Suprapubic skin (tissue), 4 donors: ENCODE measurements at regions not wholly inside any gene's neighbourhood (a gene's known extent, or its start where the extent isn't known, plus 50 kb on each side); places are given as distances from the start of the nearest gene placed in this dataset.

Source experiments
- DNase-seq, 2 donors: peaks; one replicate each; pipeline ENCODE4 v3.0.0-alpha.2; 2019; ENCODE audit warnings: low spot score in 2 of 2
- H3K27ac ChIP-seq: fragments of 200-600 bp; sonication (generic); one replicate; pipeline ENCODE4 v1.5.1; 2019
- H3K27me3 ChIP-seq: fragments of 200-600 bp; sonication (generic); one replicate; pipeline ENCODE4 v1.5.1; 2019
- H3K36me3 ChIP-seq: fragments of 200-600 bp; sonication (generic); one replicate; pipeline ENCODE4 v1.5.1; 2019
- H3K4me1 ChIP-seq: fragments of 200-600 bp; sonication (generic); one replicate; pipeline ENCODE4 v1.5.1; 2019
- H3K4me3 ChIP-seq: fragments of 200-600 bp; sonication (generic); one replicate; pipeline ENCODE4 v1.5.1; 2019; ENCODE audit warnings: mild to moderate bottlenecking
- H3K9me3 ChIP-seq: fragments of 200-600 bp; sonication (generic); one replicate; pipeline ENCODE4 v1.5.1; 2019
- CTCF ChIP-seq, 2 donors: fragments of 200-600 bp in 1 of 2; fragments of 450-650 bp in 1 of 2; sonication (generic) in 1 of 2; IDR thresholded peaks; one replicate each; pipeline ENCODE4 v1.5.1; 2016 to 2019; ENCODE audit warnings: antibody characterized with exemption in 2 of 2, mild to moderate bottlenecking in 1 of 2, moderate library complexity in 1 of 2
- EP300 ChIP-seq: sonication (generic); formaldehyde crosslinking; IDR thresholded peaks from one replicate; pipeline ENCODE4 v1.6.1; 2017; ENCODE audit warnings: antibody characterized with exemption
- POLR2A ChIP-seq, 2 donors: fragments of 450-650 bp; IDR thresholded peaks; one replicate each; pipeline ENCODE4 v1.6.1; 2017; ENCODE audit warnings: antibody characterized with exemption in 2 of 2, mild to moderate bottlenecking in 2 of 2, moderate library complexity in 2 of 2
- POLR2AphosphoS5 ChIP-seq, 3 donors: sonication (generic); formaldehyde crosslinking; IDR thresholded peaks; one replicate each; pipeline ENCODE4 v1.6.1; 2017; ENCODE audit warnings: antibody characterized with exemption in 3 of 3
- WGBS: methylation state at CpG from one replicate; pipeline ENCODE4 v1.1.5; 2018; 5-methylcytosine and 5-hydroxymethylcytosine counted together

- no peaks in the 10 kb centered on the region for H3K36me3 ChIP-seq
- H3K27me3 ChIP-seq = peaks cover 6% of the 10 kb centered on the region
- DNase-seq = no peak
- TF ChIP-seq EP300 = no peak
- TF ChIP-seq POLR2A (IDR thresholded peaks at IDR 0.05) = no peak
- no peak for TF ChIP-seq POLR2AphosphoS5 (IDR thresholded peaks at IDR 0.05)
- TF ChIP-seq CTCF (IDR thresholded peaks at IDR 0.05) = no peak
- no peak overlapping the region for H3K27ac ChIP-seq
- H3K4me3 ChIP-seq = no peak overlapping the region
- H3K4me1 ChIP-seq = no peaks in the 10 kb centered on the region
- WGBS = 80% methylated on average over 4 of the region's 4 CpGs
- peaks cover 4% of the 10 kb centered on the region for H3K9me3 ChIP-seq
Measured at GRCh38 chr11:122062763-122063162, 53.3 kb downstream of the BLID start.

GRCh38 chr11:122059565-122059964, 56.5 kb downstream of the BLID start:
- DNase-seq = no peak
- TF ChIP-seq EP300 = no peak
- no peak for TF ChIP-seq POLR2AphosphoS5 (IDR thresholded peaks at IDR 0.05)
- TF ChIP-seq POLR2A (IDR thresholded peaks at IDR 0.05) = no peak

GRCh38 chr11:122050021-122050690, 65.9 kb downstream of the BLID start:
- DNase-seq = no peak
- H3K27me3 ChIP-seq = no peaks in the 10 kb centered on the region
- no peak overlapping the region for H3K27ac ChIP-seq
- no peaks in the 10 kb centered on the region for H3K9me3 ChIP-seq
- no peaks in the 10 kb centered on the region for H3K36me3 ChIP-seq
- no peak overlapping the region for H3K4me3 ChIP-seq
- TF ChIP-seq POLR2AphosphoS5 (IDR thresholded peaks at IDR 0.05) = no peak
- TF ChIP-seq CTCF (IDR thresholded peaks at IDR 0.05) = no peak
- no peak for TF ChIP-seq POLR2A (IDR thresholded peaks at IDR 0.05)
- no peak for TF ChIP-seq EP300
- no peaks in the 10 kb centered on the region for H3K4me1 ChIP-seq
- 69% methylated on average over 2 of the region's 2 CpGs for WGBS

More at GRCh38 chr11:122059565-122059964, 56.5 kb downstream of the BLID start:
- H3K27ac ChIP-seq = no peak overlapping the region
- H3K27me3 ChIP-seq = no peaks in the 10 kb centered on the region
- no peaks in the 10 kb centered on the region for H3K4me1 ChIP-seq
- no peaks in the 10 kb centered on the region for H3K36me3 ChIP-seq
- no peak overlapping the region for H3K4me3 ChIP-seq
- H3K9me3 ChIP-seq = peaks cover 4% of the 10 kb centered on the region

- Histone ChIP-seq H3K9me3 (no peaks in the 10 kb centered on the region), H3K36me3 (no peaks in the 10 kb centered on the region), H3K4me3 (no peak overlapping the region), H3K27me3 (no peaks in the 10 kb centered on the region), H3K27ac (no peak overlapping the region), H3K4me1 (no peaks in the 10 kb centered on the region)
- no peak for TF ChIP-seq CTCF (IDR thresholded peaks at IDR 0.05)
- no peak for TF ChIP-seq EP300
- no peak for TF ChIP-seq POLR2AphosphoS5 (IDR thresholded peaks at IDR 0.05)
- TF ChIP-seq POLR2A (IDR thresholded peaks at IDR 0.05) = no peak
- WGBS = 75% methylated on average over 3 of the region's 3 CpGs
- DNase-seq = no peak
Measured at GRCh38 chr11:122048401-122048800, 67.6 kb downstream of the BLID start.

GRCh38 chr11:122046846-122047245, 69.2 kb downstream of the BLID start:
- Histone ChIP-seq H3K36me3 (no peaks in the 10 kb centered on the region), H3K4me1 (no peaks in the 10 kb centered on the region), H3K27ac (no peak overlapping the region), H3K9me3 (no peaks in the 10 kb centered on the region), H3K27me3 (no peaks in the 10 kb centered on the region), H3K4me3 (no peak overlapping the region)
- no peak for TF ChIP-seq POLR2AphosphoS5 (IDR thresholded peaks at IDR 0.05)
- TF ChIP-seq EP300 = no peak
- TF ChIP-seq POLR2A (IDR thresholded peaks at IDR 0.05) = no peak
- no peak for TF ChIP-seq CTCF (IDR thresholded peaks at IDR 0.05)
- no peak for DNase-seq
- WGBS = 72% methylated on average over 6 of the region's 6 CpGs

- TF ChIP-seq POLR2A (IDR thresholded peaks at IDR 0.05) (no peak), POLR2AphosphoS5 (IDR thresholded peaks at IDR 0.05) (no peak), CTCF (IDR thresholded peaks at IDR 0.05) (no peak), EP300 (no peak)
- no peak overlapping the region for H3K27ac ChIP-seq
- no peaks in the 10 kb centered on the region for H3K4me1 ChIP-seq
- no peak for DNase-seq
- no peaks in the 10 kb centered on the region for H3K36me3 ChIP-seq
- 51% methylated on average over 4 of the region's 4 CpGs for WGBS
- H3K4me3 ChIP-seq = no peak overlapping the region
- H3K9me3 ChIP-seq = no peaks in the 10 kb centered on the region
- no peaks in the 10 kb centered on the region for H3K27me3 ChIP-seq
Measured at GRCh38 chr11:122046438-122046837, 69.6 kb downstream of the BLID start.
